ENCODE measurements at regions not wholly inside any gene's neighbourhood (a gene's known extent, or its start where the extent isn't known, plus 50 kb on each side); places are given as distances from the start of the nearest gene placed in this dataset.

GRCh38 chr2:14354231-14354630, 278.3 kb upstream of the LRATD1 start:
- DNase-seq (ENCODE audit: insufficient read length, low spot score) (no peak), FAIRE-seq (no peak)
- TF ChIP-seq, protein P1, sequence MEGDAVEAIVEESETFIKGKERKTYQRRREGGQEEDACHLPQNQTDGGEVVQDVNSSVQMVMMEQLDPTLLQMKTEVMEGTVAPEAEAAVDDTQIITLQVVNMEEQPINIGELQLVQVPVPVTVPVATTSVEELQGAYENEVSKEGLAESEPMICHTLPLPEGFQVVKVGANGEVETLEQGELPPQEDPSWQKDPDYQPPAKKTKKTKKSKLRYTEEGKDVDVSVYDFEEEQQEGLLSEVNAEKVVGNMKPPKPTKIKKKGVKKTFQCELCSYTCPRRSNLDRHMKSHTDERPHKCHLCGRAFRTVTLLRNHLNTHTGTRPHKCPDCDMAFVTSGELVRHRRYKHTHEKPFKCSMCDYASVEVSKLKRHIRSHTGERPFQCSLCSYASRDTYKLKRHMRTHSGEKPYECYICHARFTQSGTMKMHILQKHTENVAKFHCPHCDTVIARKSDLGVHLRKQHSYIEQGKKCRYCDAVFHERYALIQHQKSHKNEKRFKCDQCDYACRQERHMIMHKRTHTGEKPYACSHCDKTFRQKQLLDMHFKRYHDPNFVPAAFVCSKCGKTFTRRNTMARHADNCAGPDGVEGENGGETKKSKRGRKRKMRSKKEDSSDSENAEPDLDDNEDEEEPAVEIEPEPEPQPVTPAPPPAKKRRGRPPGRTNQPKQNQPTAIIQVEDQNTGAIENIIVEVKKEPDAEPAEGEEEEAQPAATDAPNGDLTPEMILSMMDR (IDR thresholded peaks at IDR 0.05; ENCODE audit: insufficient read depth, missing control alignments) = no peak

DNA sequence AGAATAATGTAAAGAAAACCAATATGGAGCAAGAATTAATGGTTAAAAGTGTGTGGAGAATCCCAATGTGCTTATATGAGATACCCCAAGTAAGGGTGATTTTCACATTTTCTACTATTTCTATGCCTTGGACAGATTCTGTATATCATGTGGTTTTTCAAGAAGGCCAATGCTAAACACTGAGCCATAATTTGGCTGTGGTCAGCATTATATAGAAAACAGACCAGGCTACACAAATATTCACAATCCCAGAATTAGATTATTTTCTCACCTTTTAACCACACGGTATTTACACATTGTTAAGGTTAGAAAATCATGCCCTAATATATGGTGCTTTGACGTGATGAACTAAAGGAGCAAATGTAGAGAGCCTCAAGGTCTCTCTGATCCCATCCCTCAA, 277.4 kb upstream of the LRATD1 start:
- no peak for DNase-seq (ENCODE audit: insufficient read length, low spot score)
- no peak for FAIRE-seq
- TF ChIP-seq, protein P1 (IDR thresholded peaks at IDR 0.05; ENCODE audit: insufficient read depth, missing control alignments) = no peak

DNA sequence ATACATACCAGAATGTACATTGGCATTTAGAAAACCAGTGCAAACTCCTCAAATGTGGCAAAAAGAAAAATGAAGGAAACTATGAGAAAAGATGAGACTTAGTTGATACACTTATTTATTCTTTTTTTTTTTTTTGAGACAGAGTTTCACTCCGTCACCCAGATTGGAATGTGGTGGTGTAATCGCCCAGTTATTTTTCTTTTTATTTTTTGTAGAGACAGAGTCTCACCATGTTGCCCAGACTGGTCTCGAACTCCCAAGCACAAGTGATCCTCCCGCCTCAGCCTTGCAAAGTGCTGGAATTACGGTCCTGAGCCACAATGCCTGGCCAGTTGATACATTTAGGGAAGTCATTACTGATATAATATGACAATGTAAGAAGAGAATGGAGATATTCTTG, 274.2 kb upstream of the LRATD1 start:
- TF ChIP-seq, protein P1 (IDR thresholded peaks at IDR 0.05; ENCODE audit: insufficient read depth, missing control alignments) = no peak
- DNase-seq (ENCODE audit: insufficient read length, low spot score) = no peak
- FAIRE-seq = no peak

GRCh38 chr2:14358774-14359173, 273.7 kb upstream of the LRATD1 start:
- DNase-seq (ENCODE audit: insufficient read length, low spot score) = no peak
- FAIRE-seq = no peak
- TF ChIP-seq, protein P1 (IDR thresholded peaks at IDR 0.05; ENCODE audit: insufficient read depth, missing control alignments) = no peak

GRCh38 chr2:14363137-14363536, 269.4 kb upstream of the LRATD1 start:
- TF ChIP-seq, protein P1 (IDR thresholded peaks at IDR 0.05; ENCODE audit: insufficient read depth, missing control alignments) = no peak
- DNase-seq (ENCODE audit: insufficient read length, low spot score) = no peak
- no peak for FAIRE-seq

- TF ChIP-seq, protein P1 (IDR thresholded peaks at IDR 0.05; ENCODE audit: insufficient read depth, missing control alignments) = no peak
- FAIRE-seq (no peak), DNase-seq (ENCODE audit: insufficient read length, low spot score) (no peak)
Measured at GRCh38 chr2:14363976-14364375, 268.5 kb upstream of the LRATD1 start.

DNA sequence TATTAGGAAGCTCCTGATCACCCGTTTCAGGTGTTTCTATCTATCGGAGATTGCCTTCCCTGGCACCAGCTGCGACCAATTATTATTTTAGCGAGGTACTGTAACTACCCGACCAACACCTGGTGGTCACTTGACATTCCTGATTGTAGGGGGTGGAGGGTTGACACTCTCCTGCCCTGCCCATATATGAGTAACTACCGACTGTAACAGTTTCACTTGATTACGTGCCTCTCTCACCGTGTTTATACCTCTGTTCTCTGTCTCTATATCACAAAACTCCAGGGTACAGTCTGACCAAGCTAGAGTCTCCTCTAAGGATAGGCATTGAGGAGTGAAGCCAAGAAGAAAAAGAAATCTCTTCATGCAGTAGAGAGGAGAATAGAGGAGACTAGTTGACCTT, 268.0 kb upstream of the LRATD1 start:
- TF ChIP-seq, protein P1 (IDR thresholded peaks at IDR 0.05; ENCODE audit: insufficient read depth, missing control alignments) = no peak
- FAIRE-seq (no peak), DNase-seq (ENCODE audit: insufficient read length, low spot score) (no peak)

All from D721Med (cell line).